HG02970 (cell line): ENCODE measurements at regions not wholly inside any gene's neighbourhood (a gene's known extent, or its start where the extent isn't known, plus 50 kb on each side); places are given as distances from the start of the nearest gene placed in this dataset.

ENCODE experiments used
- ATAC-seq: cut with Tn5 transposase; IDR thresholded peaks from one replicate; pipeline ENCODE4 v1.9.1; 2021; ENCODE audit warnings: mild to moderate bottlenecking, moderate library complexity, moderate number of reproducible peaks; ENCODE audit not compliant: unreplicated experiment, low FRiP score

DNA sequence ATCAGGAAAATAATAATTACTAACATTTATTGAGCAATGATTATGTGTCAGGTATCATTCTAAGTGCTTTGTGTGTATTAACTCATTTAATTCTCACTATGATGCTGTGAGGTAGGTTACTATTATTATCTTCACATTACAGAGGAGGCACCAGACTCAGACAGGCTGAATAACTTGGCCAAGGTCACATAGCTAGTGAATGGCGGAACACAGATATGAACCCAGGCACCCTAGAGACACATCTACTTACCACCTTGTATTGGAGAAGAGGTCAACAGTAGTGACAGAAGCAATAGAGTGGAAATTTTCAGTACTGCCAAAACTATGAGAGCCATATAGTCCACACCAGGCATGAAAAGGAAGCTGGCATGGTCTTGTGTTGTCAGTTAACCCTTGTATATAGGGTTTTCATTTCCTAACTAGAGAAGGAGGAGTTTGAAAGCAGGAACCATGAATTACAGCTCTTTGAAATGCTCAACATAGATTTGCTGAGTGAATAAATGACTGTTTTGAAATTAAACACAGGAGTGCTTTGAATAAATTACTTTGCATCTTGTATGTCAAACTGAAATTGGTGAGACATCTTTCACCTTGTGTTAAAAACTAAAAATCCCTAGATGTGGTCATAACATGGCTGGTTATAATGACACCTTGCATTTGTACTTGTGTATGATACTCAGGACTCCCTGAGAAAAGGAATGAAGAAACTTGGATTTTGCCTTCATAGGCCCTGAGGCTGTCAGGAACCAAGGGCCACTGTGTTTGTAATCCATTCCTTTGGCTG is 71.8 kb downstream of the RTL9 start:
- ATAC-seq, result no peak

DNA sequence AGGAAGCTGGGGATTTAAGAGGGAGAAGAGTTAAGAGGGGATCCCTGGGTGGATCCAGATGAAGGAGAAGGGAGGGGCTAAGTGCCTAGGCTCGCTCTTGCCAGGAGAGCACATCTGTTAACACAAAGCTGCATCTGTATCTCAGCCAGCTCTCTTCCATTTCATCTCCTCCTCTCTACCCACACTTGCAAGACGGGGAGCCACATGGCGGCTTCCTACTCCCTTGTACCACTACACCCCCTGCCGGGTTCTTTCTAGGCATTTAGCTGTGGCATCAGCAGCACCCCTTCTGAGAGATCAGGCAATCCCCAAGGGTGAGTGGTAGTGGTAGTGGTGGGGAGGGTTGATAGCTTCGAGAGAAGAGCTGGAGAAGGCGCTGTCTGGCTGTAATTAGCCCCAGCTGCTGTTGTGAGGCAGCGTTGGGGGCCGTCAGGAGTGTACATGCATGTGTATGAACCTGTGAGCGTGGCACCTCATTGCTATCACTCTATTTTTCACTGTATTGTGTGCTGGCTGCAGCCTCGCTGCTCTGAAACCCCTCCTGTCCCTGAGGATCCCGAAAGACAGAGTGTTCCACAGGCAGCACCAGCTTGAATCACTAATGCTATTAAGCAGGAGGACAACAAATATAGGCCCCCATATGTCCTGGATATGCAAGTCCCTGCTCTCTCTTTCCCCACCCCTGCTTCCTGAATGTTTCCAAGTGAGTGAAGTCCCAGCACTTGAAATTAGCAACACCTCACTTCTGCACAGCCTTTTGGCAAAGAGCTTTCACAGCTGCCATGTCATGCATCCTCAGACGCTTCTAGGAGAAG is 73.7 kb downstream of the RTL9 start:
- no peak for ATAC-seq

DNA sequence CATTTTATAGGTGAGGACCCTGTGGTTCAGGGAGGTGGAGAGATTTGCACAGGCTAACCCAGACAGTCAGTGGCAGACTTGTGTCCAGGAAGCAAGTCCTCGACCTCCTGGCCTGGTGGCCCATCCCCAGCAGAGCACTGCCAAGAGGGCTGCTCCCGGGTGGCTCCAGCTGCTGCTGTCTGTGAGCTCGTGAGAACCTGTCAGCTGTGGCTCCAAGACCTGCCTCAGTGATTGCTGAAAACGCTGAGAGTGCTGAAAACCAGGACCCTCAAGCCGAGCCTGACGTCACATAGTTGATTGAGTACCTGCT is 74.2 kb downstream of the RTL9 start:
- no peak for ATAC-seq

DNA sequence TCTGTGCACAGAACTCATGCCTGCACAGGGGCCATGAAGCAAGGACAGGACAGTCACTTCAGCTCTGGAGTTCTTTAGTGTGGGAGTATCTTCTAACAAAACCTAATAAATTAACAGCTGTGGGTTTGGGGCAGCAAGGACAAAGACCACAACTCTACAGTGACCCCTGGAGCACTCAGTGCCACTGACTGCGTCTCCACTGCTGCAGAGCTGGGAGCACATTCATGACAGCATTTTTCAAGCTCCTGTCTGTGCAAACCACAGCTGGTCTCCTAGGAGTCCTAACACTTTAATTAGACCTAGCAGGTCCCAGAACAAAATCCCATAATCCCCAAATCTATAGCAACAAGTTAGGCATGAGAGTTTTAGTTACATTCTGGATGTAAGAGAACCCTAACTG is 76.5 kb downstream of the RTL9 start:
- ATAC-seq, result no peak

- ATAC-seq, result no peak
Measured at GRCh38 chrX:110436523-110436922, 77.9 kb downstream of the RTL9 start.

DNA sequence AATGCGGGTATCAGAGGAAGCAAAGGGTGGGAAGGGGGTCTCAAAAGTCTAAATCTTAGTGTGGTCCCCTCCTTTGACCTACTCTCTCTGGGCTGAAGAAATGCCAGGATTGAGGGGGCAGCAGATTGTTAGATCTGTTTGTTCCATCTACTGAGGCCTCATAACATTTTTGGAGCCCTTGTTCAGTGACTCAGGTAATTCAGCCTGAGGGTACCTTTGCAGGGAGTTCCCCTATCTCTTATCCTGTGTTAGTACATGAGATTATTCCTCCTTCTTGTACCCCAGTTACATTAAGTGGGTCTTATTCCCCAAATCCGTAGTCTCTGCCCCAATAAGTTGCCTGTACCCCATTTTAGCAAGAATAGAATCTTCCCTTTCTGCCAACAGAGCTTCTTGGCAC is 79.0 kb downstream of the RTL9 start:
- ATAC-seq, result no peak

DNA sequence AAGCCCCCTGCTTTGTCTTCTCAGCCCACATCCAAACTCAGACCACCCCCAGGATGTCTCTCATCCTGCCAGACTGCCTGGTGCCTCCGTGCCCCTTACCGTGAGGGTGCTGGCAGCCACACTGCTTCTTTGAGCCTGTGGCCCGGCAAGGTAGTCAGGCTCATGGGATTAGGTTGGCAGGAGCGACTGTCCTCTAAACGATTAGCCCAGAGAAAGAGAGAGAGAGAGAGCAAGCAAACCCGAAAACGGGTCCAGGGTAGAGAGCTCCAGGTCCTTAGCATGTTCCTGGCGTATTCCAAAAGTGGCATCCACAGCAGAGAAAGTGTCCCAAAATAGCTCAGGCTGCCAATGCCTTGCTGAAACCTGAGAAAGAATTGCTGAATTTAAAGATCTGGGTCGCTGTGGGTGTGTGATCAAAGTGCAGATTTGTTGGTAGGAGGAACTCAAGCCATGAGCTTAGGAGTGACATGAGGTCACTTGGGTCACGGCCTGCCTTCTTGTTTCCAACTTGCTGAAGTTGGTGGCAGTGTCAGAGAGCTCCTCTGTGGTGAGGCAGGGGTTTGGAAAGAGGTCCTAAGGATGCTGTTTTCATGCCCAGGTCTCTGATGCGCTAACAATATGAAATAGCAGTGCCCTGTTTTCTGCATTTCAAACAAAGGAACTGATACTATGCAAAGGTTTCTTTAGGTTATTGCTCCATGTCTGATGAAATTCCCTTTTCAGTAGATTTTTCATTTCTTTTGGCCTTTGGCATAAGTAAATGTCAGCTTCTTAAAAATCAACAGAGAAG is 81.6 kb downstream of the RTL9 start:
- no peak for ATAC-seq

DNA sequence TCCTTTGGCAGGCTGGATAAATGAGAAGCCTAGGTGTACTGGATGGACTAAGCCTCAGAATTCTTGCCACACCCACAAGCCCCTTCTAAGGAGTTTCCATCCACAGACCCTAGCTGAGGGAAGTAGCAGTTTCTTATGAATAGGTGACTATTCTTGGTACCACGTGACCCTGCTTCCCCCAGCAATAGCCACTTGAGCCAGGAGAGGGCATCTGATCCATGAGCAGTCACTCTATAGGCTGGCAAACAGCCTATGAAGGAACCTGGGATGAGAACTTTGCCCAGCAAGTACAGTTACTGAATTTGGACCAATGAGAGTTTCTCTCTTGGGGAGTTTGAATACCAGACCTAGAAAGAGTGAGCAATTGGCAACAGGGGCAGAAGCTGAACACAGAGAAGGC is 84.0 kb downstream of the RTL9 start:
- ATAC-seq, result peak; percentile 74

DNA sequence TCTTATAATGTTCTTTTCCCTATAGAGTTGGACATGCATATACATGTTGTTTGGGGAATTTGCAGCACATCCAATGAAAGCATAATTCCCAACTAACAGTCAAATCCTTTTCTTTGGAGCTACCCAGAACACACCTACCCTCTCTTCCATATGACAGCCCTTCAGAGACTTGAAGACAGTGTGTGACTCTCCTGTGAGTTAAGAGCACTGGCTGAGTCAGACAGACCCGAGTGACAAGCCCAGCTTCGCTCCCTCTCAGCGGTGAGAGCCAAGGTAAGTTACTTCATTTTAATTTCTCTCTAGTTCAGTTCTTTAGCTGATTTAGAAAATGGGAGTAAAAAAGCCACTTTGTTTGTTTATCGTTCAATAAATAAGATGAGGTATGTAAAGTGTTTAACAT is 86.3 kb downstream of the RTL9 start:
- no peak for ATAC-seq

DNA sequence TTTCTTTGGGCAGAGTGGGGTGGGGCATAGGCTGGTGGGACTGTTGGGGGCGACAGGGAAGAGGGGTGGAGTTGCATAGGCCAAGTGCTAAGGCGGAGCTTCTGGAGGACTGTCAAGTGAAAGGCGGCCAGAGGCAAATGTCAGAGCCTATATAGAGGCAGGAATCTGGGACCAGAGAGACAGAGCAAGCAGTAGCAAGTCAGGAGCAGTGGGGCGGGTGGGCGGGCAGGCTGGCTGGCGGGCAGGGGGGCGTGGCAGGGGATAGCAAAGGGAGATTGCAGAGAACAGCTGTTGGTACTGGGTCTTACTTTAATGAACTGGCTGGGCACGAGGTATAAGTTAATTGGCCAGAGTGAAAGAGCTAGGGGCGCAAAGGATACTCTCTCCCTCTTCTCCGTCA is 89.8 kb downstream of the RTL9 start:
- ATAC-seq, result no peak

DNA sequence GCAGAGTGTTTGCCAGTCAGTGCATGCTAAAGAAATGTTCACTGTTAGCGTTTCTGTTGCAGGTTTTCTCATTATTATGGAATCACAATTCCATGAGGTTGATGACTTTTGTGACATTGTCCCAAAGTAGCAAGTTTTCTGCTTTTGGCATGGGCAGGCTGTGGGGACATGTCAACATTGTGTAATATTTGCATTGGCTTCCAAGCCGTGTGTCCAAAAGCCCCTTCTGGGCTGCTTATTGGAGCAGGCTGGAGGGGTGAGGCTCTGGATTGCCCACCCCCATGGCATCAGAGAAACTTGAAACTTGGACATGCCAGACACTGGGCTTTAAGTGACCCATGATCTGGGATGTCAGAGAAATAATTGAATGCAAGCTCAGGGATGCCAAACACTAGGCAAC is 90.7 kb downstream of the RTL9 start:
- ATAC-seq, result no peak

- ATAC-seq, result no peak
Measured at GRCh38 chrX:110450050-110450449, 91.4 kb downstream of the RTL9 start.

- ATAC-seq, result no peak
Measured at GRCh38 chrX:110454336-110454735, 95.7 kb downstream of the RTL9 start.

- no peak for ATAC-seq
Measured at GRCh38 chrX:110462957-110463356, 104.3 kb downstream of the RTL9 start.

- no peak for ATAC-seq
Measured at GRCh38 chrX:110466790-110467189, 108.1 kb downstream of the RTL9 start.

- no peak for ATAC-seq
Measured at GRCh38 chrX:110472265-110472664, 113.6 kb downstream of the RTL9 start.

GRCh38 chrX:110477593-110478228 is 119.1 kb downstream of the RTL9 start:
- ATAC-seq, result no peak

DNA sequence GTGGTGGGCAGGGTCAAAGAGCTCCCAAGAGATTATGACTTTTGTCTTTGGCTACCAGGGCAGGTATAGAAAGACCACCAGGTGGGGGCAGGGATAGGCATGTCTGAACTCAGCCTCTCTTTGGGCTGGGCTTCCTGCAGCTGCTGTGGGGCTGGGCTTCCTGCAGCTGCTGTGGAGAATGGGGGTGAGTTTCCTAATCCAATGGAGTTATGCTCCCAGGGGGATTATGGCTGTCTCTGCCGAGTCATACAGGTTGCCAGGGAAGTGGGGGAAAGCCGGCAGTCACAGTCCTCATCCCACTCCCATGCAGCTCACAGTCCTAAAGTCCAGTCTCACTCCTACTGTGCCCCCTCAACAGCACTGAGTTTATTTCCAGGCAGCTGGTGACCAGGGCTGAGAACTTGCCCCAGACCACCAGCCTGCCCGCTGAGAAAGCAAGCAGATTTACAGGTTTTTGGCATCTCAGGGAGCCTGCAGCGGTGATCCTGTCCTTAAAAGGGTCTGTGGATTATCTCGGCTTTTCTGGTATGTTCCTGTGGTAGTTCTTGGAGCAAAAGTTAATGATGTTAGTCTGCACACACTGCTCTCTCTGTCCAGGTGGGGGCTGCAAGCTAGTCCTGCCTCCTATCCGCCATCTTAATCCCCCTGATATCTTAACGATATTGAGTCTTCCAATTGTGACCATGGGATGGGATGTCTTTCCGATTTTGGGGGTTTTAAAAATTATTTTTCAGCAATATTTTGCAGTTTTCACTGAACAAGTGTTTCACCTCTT is 133.4 kb downstream of the RTL9 start:
- ATAC-seq, result no peak

- ATAC-seq, result no peak
Measured at GRCh38 chrX:110504947-110505346, 146.3 kb downstream of the RTL9 start.
